ENCODE measurements at regions not wholly inside any gene's neighbourhood (a gene's known extent, or its start where the extent isn't known, plus 50 kb on each side); places are given as distances from the start of the nearest gene placed in this dataset.
A peak's percentile ranks its signal among the peaks of the same experiment; 100 is the strongest.

GRCh38 chr1:29420202-29420601 lies 183.9 kb downstream of the PTPRU start:
- no peak overlapping the region for H3K27ac ChIP-seq
- no peaks in the 10 kb centered on the region for H3K27me3 ChIP-seq (replicated peaks)
- no peak overlapping the region for H3K4me3 ChIP-seq (ENCODE audit: low read depth, low read length)
- no peaks in the 10 kb centered on the region for H3K36me3 ChIP-seq (replicated peaks)
- in situ Hi-C loops (cut with HindIII; ENCODE audit: low pct_ligation_motif_present, low sequenced_read_pairs), result no loop called here
- no peak for TF ChIP-seq CTCF (IDR thresholded peaks at IDR 0.05; ENCODE audit: low read depth, low read length, missing control alignments)
- DNase-seq, result no peak

- TF ChIP-seq CTCF (IDR thresholded peaks at IDR 0.05; ENCODE audit: low read depth, low read length, missing control alignments), result no peak
- in situ Hi-C loops (cut with HindIII; ENCODE audit: low pct_ligation_motif_present, low sequenced_read_pairs), result no loop called here
- Histone ChIP-seq H3K27ac (no peak overlapping the region), H3K4me3 (ENCODE audit: low read depth, low read length) (no peak overlapping the region), H3K27me3 (replicated peaks) (no peaks in the 10 kb centered on the region), H3K36me3 (replicated peaks) (no peaks in the 10 kb centered on the region)
- no peak for DNase-seq
Observed at GRCh38 chr1:29417971-29418370, 181.6 kb downstream of the PTPRU start.

DNA sequence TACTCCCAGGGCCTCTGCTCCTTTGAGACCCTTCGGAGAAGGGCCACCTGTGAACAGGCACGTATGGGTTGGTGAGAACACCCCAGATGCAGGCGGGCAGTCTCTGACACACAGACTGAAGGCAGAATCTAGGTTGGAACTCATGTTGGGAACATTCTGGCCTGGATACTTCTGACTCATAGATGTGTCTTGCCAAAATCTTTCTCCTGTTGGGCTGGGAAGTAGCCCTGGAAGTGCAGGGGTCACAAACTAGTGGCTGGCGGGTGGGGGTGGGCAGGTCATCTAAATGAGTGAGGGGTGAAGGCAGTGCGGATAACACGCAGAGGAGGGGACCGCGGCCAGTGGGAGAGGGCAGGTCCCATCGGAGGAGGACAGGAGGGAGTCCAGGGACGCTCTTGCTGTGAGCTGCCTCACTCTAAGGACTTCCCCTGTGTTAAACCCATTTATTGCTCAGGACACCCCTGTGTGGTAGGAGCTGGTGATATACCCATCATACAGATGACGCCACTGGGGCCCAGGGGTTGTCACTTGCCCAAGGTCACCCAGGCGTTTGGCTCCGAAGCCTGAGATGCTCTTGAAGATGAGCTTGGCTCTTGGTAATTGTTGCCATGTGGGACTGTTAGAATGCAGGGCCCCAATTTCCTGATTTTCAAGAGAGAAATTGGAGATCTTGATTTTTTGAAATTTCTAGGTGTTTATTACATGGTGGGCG lies 181.0 kb downstream of the PTPRU start:
- DNase-seq, result no peak
- H3K27ac ChIP-seq, result no peak overlapping the region
- no peaks in the 10 kb centered on the region for H3K27me3 ChIP-seq (replicated peaks)
- in situ Hi-C loops (cut with HindIII; ENCODE audit: low pct_ligation_motif_present, low sequenced_read_pairs), result no loop called here
- no peak overlapping the region for H3K4me3 ChIP-seq (ENCODE audit: low read depth, low read length)
- no peak for TF ChIP-seq CTCF (IDR thresholded peaks at IDR 0.05; ENCODE audit: low read depth, low read length, missing control alignments)
- H3K36me3 ChIP-seq (replicated peaks), result no peaks in the 10 kb centered on the region

DNA sequence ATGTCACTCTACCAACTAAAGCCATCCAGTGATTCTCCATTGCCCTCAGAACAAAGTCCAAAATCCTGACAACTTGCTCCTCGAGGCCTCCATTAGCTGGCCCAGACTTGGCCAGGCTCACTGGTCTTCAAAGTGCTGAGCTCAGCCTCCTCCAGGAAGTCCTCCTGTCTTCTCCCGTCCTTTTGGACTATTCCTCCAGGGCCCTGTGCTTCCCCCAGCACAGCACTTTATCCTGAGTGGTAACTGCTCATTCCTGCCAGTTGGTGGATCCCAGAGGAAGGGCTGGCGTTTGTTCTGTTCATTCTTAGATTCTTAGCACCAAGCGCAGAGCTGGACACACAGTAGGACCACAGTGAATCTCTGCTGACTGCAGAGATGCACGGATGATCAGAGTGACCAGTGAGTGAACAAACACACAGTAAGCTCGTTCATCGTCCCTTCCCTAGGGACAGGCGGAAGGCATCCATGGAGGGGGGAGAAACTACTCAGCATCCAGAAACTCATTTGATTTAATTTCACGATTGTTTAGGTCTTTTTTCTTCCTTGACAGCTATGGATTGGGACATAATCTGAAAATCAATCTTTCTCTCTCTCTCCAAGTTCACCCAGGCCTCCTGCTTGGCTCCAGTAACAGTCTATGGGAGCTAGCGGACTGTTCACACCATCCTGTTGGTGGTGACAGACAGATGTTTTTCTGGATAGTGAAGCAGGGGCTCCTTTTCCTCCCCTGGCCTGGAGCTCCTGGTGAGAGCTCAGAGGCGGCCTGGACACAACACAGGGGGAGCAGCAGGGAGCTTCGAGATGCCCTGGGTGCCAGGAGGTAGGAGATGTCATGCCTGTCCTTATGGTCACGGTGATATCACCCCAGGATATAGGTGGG lies 180.2 kb downstream of the PTPRU start:
- peak; percentile 37 for TF ChIP-seq CTCF (IDR thresholded peaks at IDR 0.05; ENCODE audit: low read depth, low read length, missing control alignments)
- no peak for DNase-seq
- in situ Hi-C loops (cut with HindIII; ENCODE audit: low pct_ligation_motif_present, low sequenced_read_pairs), result no loop called here

DNA sequence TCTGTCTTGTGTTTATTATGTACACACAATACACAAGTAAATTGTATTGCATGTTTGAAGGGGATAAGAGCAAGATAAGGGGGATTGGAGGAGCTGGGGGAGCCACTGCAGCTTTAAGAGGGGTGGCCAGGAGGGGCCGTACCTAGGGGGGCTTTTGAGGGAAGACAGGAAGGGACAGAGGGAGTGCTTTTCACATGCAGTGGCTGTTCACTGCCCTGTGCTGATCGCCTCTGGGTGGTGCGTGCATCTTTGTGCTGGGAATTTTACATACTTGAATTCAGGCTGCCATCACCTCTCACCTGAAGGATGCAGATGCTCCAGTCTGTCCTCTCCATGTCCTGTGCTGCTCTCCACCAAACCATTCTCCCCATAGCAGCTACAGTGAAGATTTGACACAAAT lies 179.5 kb downstream of the PTPRU start:
- Histone ChIP-seq H3K27ac (no peak overlapping the region), H3K27me3 (replicated peaks) (no peaks in the 10 kb centered on the region), H3K4me3 (ENCODE audit: low read depth, low read length) (no peak overlapping the region), H3K36me3 (replicated peaks) (no peaks in the 10 kb centered on the region)
- DNase-seq, result no peak
- no peak for TF ChIP-seq CTCF (IDR thresholded peaks at IDR 0.05; ENCODE audit: low read depth, low read length, missing control alignments)
- in situ Hi-C loops (cut with HindIII; ENCODE audit: low pct_ligation_motif_present, low sequenced_read_pairs), result no loop called here

More for the DNA sequence above, 180.2 kb downstream of the PTPRU start:
- Histone ChIP-seq H3K27ac (no peak overlapping the region), H3K4me3 (ENCODE audit: low read depth, low read length) (no peak overlapping the region), H3K27me3 (replicated peaks) (no peaks in the 10 kb centered on the region), H3K36me3 (replicated peaks) (no peaks in the 10 kb centered on the region)
